Activated naive CD8-positive, alpha-beta T cell (primary cell): ENCODE measurements at regions not wholly inside any gene's neighbourhood (a gene's known extent, or its start where the extent isn't known, plus 50 kb on each side); places are given as distances from the start of the nearest gene placed in this dataset.
"Not testable (repeated sequence)": the region's sequence is repeated elsewhere in the genome, so short reads cannot be mapped to it uniquely, and the experiment has no call there.

ENCODE experiments used
- H3K27ac Mint-ChIP-seq: one replicate; pipeline ENCODE4 v1.8.0; 2021; ENCODE audit warnings: mixed read lengths
- H3K27me3 Mint-ChIP-seq: one replicate; pipeline ENCODE4 v1.8.0; 2021; ENCODE audit warnings: mixed read lengths
- H3K36me3 Mint-ChIP-seq: one replicate; pipeline ENCODE4 v1.8.0; 2021; ENCODE audit warnings: mixed read lengths
- H3K4me1 Mint-ChIP-seq: one replicate; pipeline ENCODE4 v1.8.0; 2021; ENCODE audit warnings: low read depth, mixed read lengths
- H3K4me3 Mint-ChIP-seq: one replicate; pipeline ENCODE4 v1.8.0; 2021; ENCODE audit warnings: mild to moderate bottlenecking, mixed read lengths
- H3K9me3 Mint-ChIP-seq: one replicate; pipeline ENCODE4 v1.8.0; 2021; ENCODE audit warnings: low read depth, mixed read lengths

- not testable (repeated sequence) for H3K27me3 Mint-ChIP-seq, H3K27ac Mint-ChIP-seq, H3K9me3 Mint-ChIP-seq, H3K36me3 Mint-ChIP-seq, H3K4me3 Mint-ChIP-seq, H3K4me1 Mint-ChIP-seq
Measured at GRCh38 chr10:46775668-46776059, 135.6 kb upstream of the PTPN20 start.

- not testable (repeated sequence) for H3K9me3 Mint-ChIP-seq, H3K4me1 Mint-ChIP-seq, H3K27ac Mint-ChIP-seq, H3K36me3 Mint-ChIP-seq, H3K27me3 Mint-ChIP-seq, H3K4me3 Mint-ChIP-seq
Measured at GRCh38 chr10:46779571-46779970, 131.7 kb upstream of the PTPN20 start.

- not testable (repeated sequence) for H3K4me3 Mint-ChIP-seq, H3K27ac Mint-ChIP-seq, H3K9me3 Mint-ChIP-seq, H3K27me3 Mint-ChIP-seq, H3K4me1 Mint-ChIP-seq, H3K36me3 Mint-ChIP-seq
Measured at GRCh38 chr10:46780164-46780563, 131.1 kb upstream of the PTPN20 start.

- not testable (repeated sequence) for H3K27ac Mint-ChIP-seq, H3K27me3 Mint-ChIP-seq, H3K36me3 Mint-ChIP-seq, H3K9me3 Mint-ChIP-seq, H3K4me3 Mint-ChIP-seq, H3K4me1 Mint-ChIP-seq
Measured at GRCh38 chr10:46781001-46781400, 130.2 kb upstream of the PTPN20 start.

GRCh38 chr10:46782001-46782874 is 129.0 kb upstream of the PTPN20 start:
- not testable (repeated sequence) for H3K36me3 Mint-ChIP-seq, H3K9me3 Mint-ChIP-seq, H3K27ac Mint-ChIP-seq, H3K4me3 Mint-ChIP-seq, H3K4me1 Mint-ChIP-seq, H3K27me3 Mint-ChIP-seq

- not testable (repeated sequence) for H3K36me3 Mint-ChIP-seq, H3K27me3 Mint-ChIP-seq, H3K9me3 Mint-ChIP-seq, H3K4me3 Mint-ChIP-seq, H3K27ac Mint-ChIP-seq, H3K4me1 Mint-ChIP-seq
Measured at GRCh38 chr10:46784665-46785064, 126.6 kb upstream of the PTPN20 start.

- peak overlapping the region; percentile 54 for H3K4me3 Mint-ChIP-seq
- H3K36me3 Mint-ChIP-seq, H3K9me3 Mint-ChIP-seq, H3K27ac Mint-ChIP-seq, H3K27me3 Mint-ChIP-seq, H3K4me1 Mint-ChIP-seq: not testable (repeated sequence)
Measured at GRCh38 chr10:46786125-46786517, 125.1 kb upstream of the PTPN20 start.

- H3K4me3 Mint-ChIP-seq = peak overlapping the region; percentile 96
- H3K36me3 Mint-ChIP-seq, H3K27me3 Mint-ChIP-seq, H3K4me1 Mint-ChIP-seq, H3K9me3 Mint-ChIP-seq: not testable (repeated sequence)
- H3K27ac Mint-ChIP-seq = peak overlapping the region; percentile 68
Measured at GRCh38 chr10:46786518-46787320, 124.5 kb upstream of the PTPN20 start.

- Mint-ChIP-seq H3K4me1 (peaks cover 3% of the 10 kb centered on the region), H3K27me3 (no peaks in the 10 kb centered on the region), H3K4me3 (peak overlapping the region; percentile 96), H3K27ac (peak overlapping the region; percentile 64), H3K9me3 (no peaks in the 10 kb centered on the region), H3K36me3 (no peaks in the 10 kb centered on the region)
Measured at GRCh38 chr10:46787321-46787615, 124.0 kb upstream of the PTPN20 start.

- not testable (repeated sequence) for H3K9me3 Mint-ChIP-seq, H3K4me3 Mint-ChIP-seq, H3K27ac Mint-ChIP-seq, H3K36me3 Mint-ChIP-seq, H3K4me1 Mint-ChIP-seq, H3K27me3 Mint-ChIP-seq
Measured at GRCh38 chr10:46792657-46793357, 118.4 kb upstream of the PTPN20 start.

GRCh38 chr10:46796351-46796750 is 114.9 kb upstream of the PTPN20 start:
- H3K27me3 Mint-ChIP-seq, H3K36me3 Mint-ChIP-seq, H3K4me3 Mint-ChIP-seq, H3K27ac Mint-ChIP-seq, H3K4me1 Mint-ChIP-seq, H3K9me3 Mint-ChIP-seq: not testable (repeated sequence)

GRCh38 chr10:46802010-46802409 is 109.2 kb upstream of the PTPN20 start:
- not testable (repeated sequence) for H3K36me3 Mint-ChIP-seq, H3K9me3 Mint-ChIP-seq, H3K27me3 Mint-ChIP-seq, H3K27ac Mint-ChIP-seq, H3K4me1 Mint-ChIP-seq, H3K4me3 Mint-ChIP-seq

GRCh38 chr10:46803082-46803481 is 108.1 kb upstream of the PTPN20 start:
- H3K4me1 Mint-ChIP-seq, H3K4me3 Mint-ChIP-seq, H3K36me3 Mint-ChIP-seq, H3K27me3 Mint-ChIP-seq, H3K27ac Mint-ChIP-seq, H3K9me3 Mint-ChIP-seq: not testable (repeated sequence)

- H3K4me1 Mint-ChIP-seq, H3K4me3 Mint-ChIP-seq: not testable (repeated sequence)
- peak overlapping the region; percentile 11 for H3K27ac Mint-ChIP-seq
Measured at GRCh38 chr10:46810222-46810621, 101.0 kb upstream of the PTPN20 start.

GRCh38 chr10:46816126-46816525 is 95.1 kb upstream of the PTPN20 start:
- H3K4me3 Mint-ChIP-seq, H3K36me3 Mint-ChIP-seq, H3K27ac Mint-ChIP-seq, H3K4me1 Mint-ChIP-seq, H3K27me3 Mint-ChIP-seq, H3K9me3 Mint-ChIP-seq: not testable (repeated sequence)

More at GRCh38 chr10:46810222-46810621, 101.0 kb upstream of the PTPN20 start:
- not testable (repeated sequence) for H3K9me3 Mint-ChIP-seq, H3K27me3 Mint-ChIP-seq, H3K36me3 Mint-ChIP-seq
